ENCODE measurements at regions not wholly inside any gene's neighbourhood (a gene's known extent, or its start where the extent isn't known, plus 50 kb on each side); places are given as distances from the start of the nearest gene placed in this dataset.

GRCh38 chr15:69660658-69661405 lies 208.2 kb downstream of the RPLP1 start:
- TF ChIP-seq ELK1 (IDR thresholded peaks at IDR 0.05; ENCODE audit: borderline replicate concordance, low read depth, low read length) (no peak), CTCF (conservative IDR thresholded peaks at IDR 0.05; ENCODE audit: low read depth, low read length) (no peak), RAD21 (IDR thresholded peaks at IDR 0.05; ENCODE audit: low read length) (no peak), RFX5 (IDR thresholded peaks at IDR 0.05; ENCODE audit: low read depth, low read length) (no peak), SMC3 (IDR thresholded peaks at IDR 0.05; ENCODE audit: low read depth, low read length) (no peak), USF2 (IDR thresholded peaks at IDR 0.05; ENCODE audit: low read depth, low read length) (no peak), RCOR1 (IDR thresholded peaks at IDR 0.05; ENCODE audit: insufficient replicate concordance, low read length) (no peak), MXI1 (IDR thresholded peaks at IDR 0.05; ENCODE audit: borderline replicate concordance, low read depth, low read length) (no peak)
